NT2/D1 (cell line): ENCODE measurements at regions not wholly inside any gene's neighbourhood (a gene's known extent, or its start where the extent isn't known, plus 50 kb on each side); places are given as distances from the start of the nearest gene placed in this dataset.

Source experiments
- DNase-seq: peaks from one replicate; pipeline ENCODE4 v3.0.0-alpha.2; 2011; ENCODE audit warnings: low read depth, low spot score
- H3K27me3 ChIP-seq: 2 replicates; pipeline ENCODE4 v1.6.0; 2011; ENCODE audit warnings: mild to moderate bottlenecking; ENCODE audit not compliant: insufficient read length, insufficient read depth
- H3K36me3 ChIP-seq: 2 replicates; pipeline ENCODE4 v1.6.1; 2011; ENCODE audit warnings: mild to moderate bottlenecking, low read length, mixed read lengths; ENCODE audit not compliant: insufficient read depth, insufficient read length
- H3K4me1 ChIP-seq: 2 replicates; pipeline ENCODE4 v1.5.1; 2011; ENCODE audit not compliant: insufficient read depth, insufficient read length
- H3K4me3 ChIP-seq: 2 replicates; pipeline ENCODE4 v1.5.1; 2011; ENCODE audit warnings: low read depth; ENCODE audit not compliant: insufficient read length
- H3K9ac ChIP-seq: 2 replicates; pipeline ENCODE4 v1.6.0; 2011; ENCODE audit warnings: low read depth; ENCODE audit not compliant: insufficient read length
- H3K9me3 ChIP-seq: 2 replicates; pipeline ENCODE4 v1.5.1; 2011; ENCODE audit warnings: mild to moderate bottlenecking, low read length; ENCODE audit not compliant: insufficient read depth
- SUZ12 ChIP-seq: IDR thresholded peaks from 2 replicates; pipeline ENCODE4 v1.6.1; 2011; ENCODE audit not compliant: insufficient read length, insufficient read depth; ENCODE audit errors: extremely low read depth
- YY1 ChIP-seq: IDR thresholded peaks from 2 replicates; pipeline ENCODE4 v1.6.1; 2011; ENCODE audit not compliant: insufficient read length, insufficient read depth
- ZNF274 ChIP-seq: IDR thresholded peaks from 2 replicates; pipeline ENCODE4 v1.6.1; 2011; ENCODE audit warnings: mild to moderate bottlenecking, low read depth, low read length

DNA sequence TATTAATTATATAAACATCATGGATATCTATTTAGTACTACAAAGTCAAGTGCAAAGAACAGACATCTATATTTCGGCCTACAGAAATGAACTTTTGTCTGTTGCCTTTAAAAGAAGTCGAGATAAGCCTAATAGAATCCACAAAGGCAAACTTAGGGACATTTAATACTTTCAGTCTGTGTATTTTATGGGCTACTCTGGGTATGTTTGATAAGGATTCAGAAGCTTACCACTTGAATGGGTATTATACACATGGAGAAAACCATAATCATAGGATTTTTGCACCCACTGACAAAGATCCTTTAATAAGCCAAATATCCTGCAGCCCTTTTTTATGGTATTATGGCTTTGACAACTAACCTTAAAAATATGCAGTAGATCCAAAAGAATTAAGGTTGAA, 224.8 kb downstream of the LMO4 start:
- Histone ChIP-seq H3K36me3 (no peaks in the 10 kb centered on the region), H3K27me3 (no peaks in the 10 kb centered on the region), H3K9ac (no peak overlapping the region), H3K4me3 (no peak overlapping the region), H3K9me3 (no peaks in the 10 kb centered on the region), H3K4me1 (no peaks in the 10 kb centered on the region)
- no peak for TF ChIP-seq ZNF274
- TF ChIP-seq SUZ12 = no peak
- TF ChIP-seq YY1 = no peak
- DNase-seq = no peak

- no peak for DNase-seq
- Histone ChIP-seq H3K4me1 (no peaks in the 10 kb centered on the region), H3K9ac (no peak overlapping the region), H3K4me3 (no peak overlapping the region), H3K9me3 (no peaks in the 10 kb centered on the region), H3K27me3 (no peaks in the 10 kb centered on the region), H3K36me3 (no peaks in the 10 kb centered on the region)
- TF ChIP-seq ZNF274 = no peak
- TF ChIP-seq SUZ12 = no peak
- no peak for TF ChIP-seq YY1
Measured at GRCh38 chr1:87555366-87555765, 226.7 kb downstream of the LMO4 start.

DNA sequence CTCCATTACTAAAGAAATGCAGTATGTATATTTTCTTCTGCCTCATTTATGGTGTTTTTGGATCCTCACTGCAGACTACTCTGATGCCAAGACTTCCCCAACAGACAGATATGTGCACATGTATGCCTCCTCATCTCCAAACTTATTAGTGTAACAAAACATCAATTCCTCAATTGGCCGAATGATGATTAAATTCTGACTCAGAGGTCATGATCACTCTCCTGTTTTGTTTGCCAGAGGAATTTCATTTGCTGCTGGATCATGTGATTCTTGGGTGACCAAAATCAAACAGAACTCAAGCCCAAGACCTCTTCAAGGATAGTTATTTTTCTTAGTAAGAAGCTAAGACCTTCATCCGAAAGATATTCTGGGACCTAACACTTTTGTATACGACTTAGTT, 227.6 kb downstream of the LMO4 start:
- Histone ChIP-seq H3K9me3 (no peaks in the 10 kb centered on the region), H3K36me3 (no peaks in the 10 kb centered on the region), H3K9ac (no peak overlapping the region), H3K4me1 (no peaks in the 10 kb centered on the region), H3K27me3 (no peaks in the 10 kb centered on the region), H3K4me3 (no peak overlapping the region)
- DNase-seq = no peak
- TF ChIP-seq YY1 = no peak
- no peak for TF ChIP-seq SUZ12
- TF ChIP-seq ZNF274 = no peak

DNA sequence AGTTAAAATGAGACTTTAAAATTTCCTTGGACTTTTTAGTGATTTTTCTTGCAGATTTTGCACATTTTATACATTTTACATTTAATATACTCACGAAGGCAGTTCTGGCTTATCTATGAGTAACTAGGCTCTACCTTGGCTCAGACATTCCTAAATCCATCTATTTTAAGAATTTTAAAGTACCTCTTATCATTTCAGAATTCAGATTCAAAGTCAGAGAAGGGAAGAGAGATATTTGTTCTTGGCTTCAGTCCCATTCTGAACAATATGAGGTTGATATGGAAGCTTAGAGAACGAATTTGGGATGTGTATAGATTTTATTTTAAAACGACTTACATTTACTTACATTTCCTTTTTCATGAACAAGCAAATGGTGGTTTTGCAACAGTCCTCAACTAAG, 230.2 kb downstream of the LMO4 start:
- TF ChIP-seq ZNF274 (no peak), YY1 (no peak), SUZ12 (no peak)
- Histone ChIP-seq H3K4me3 (no peak overlapping the region), H3K9me3 (no peaks in the 10 kb centered on the region), H3K36me3 (no peaks in the 10 kb centered on the region), H3K4me1 (no peaks in the 10 kb centered on the region), H3K27me3 (no peaks in the 10 kb centered on the region), H3K9ac (no peak overlapping the region)
- no peak for DNase-seq

- H3K9ac ChIP-seq = no peak overlapping the region
- H3K4me3 ChIP-seq = no peak overlapping the region
- H3K27me3 ChIP-seq = no peaks in the 10 kb centered on the region
- H3K9me3 ChIP-seq = no peaks in the 10 kb centered on the region
- H3K4me1 ChIP-seq = no peaks in the 10 kb centered on the region
- DNase-seq = no peak
- no peaks in the 10 kb centered on the region for H3K36me3 ChIP-seq
- no peak for TF ChIP-seq ZNF274
- no peak for TF ChIP-seq SUZ12
- TF ChIP-seq YY1 = no peak
Measured at GRCh38 chr1:87560137-87560536, 231.5 kb downstream of the LMO4 start.

- Histone ChIP-seq H3K4me3 (no peak overlapping the region), H3K4me1 (no peaks in the 10 kb centered on the region), H3K9ac (no peak overlapping the region), H3K27me3 (no peaks in the 10 kb centered on the region), H3K36me3 (no peaks in the 10 kb centered on the region), H3K9me3 (no peaks in the 10 kb centered on the region)
- TF ChIP-seq ZNF274 (no peak), YY1 (no peak), SUZ12 (no peak)
- DNase-seq = no peak
Measured at GRCh38 chr1:87560601-87561360, 232.1 kb downstream of the LMO4 start.

GRCh38 chr1:87563211-87563610, 234.5 kb downstream of the LMO4 start:
- no peak overlapping the region for H3K9ac ChIP-seq
- H3K9me3 ChIP-seq = no peaks in the 10 kb centered on the region
- TF ChIP-seq SUZ12 (no peak), YY1 (no peak), ZNF274 (no peak)
- H3K4me1 ChIP-seq = no peaks in the 10 kb centered on the region
- H3K4me3 ChIP-seq = no peak overlapping the region
- no peaks in the 10 kb centered on the region for H3K27me3 ChIP-seq
- no peak for DNase-seq
- no peaks in the 10 kb centered on the region for H3K36me3 ChIP-seq

DNA sequence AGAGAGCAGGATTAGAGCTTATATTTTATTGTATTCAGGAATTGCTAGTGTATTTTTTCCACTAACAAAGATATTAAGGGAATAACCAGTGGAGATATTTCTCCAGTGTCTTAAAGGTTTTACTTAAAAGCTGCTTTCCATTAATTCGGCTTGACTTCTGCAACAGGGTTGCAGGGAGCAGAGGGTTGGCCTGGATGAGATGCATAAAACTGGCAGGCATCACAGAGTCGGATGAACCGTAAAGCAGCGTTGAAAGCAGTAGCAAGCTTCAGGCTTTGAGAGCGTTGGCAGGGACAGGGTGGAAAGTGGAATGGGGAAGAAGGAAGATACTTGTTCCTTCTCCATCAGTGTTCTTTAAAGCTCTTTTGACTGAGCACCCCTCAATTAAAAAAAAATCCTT, 237.2 kb downstream of the LMO4 start:
- H3K9ac ChIP-seq = no peak overlapping the region
- no peaks in the 10 kb centered on the region for H3K27me3 ChIP-seq
- H3K4me1 ChIP-seq = no peaks in the 10 kb centered on the region
- no peak overlapping the region for H3K4me3 ChIP-seq
- H3K36me3 ChIP-seq = no peaks in the 10 kb centered on the region
- no peak for TF ChIP-seq ZNF274
- TF ChIP-seq SUZ12 = no peak
- no peak for TF ChIP-seq YY1
- DNase-seq = no peak
- no peaks in the 10 kb centered on the region for H3K9me3 ChIP-seq
